WI38 (cell line): ENCODE measurements at regions not wholly inside any gene's neighbourhood (a gene's known extent, or its start where the extent isn't known, plus 50 kb on each side); places are given as distances from the start of the nearest gene placed in this dataset.

Source experiments
- H3K4me3 ChIP-seq: 2 replicates; pipeline ENCODE4 v1.5.1; 2011; ENCODE audit warnings: low read depth, mild to moderate bottlenecking, control low read depth, low read length
- TF ChIP-seq, protein P1 (sequence below): IDR thresholded peaks from 2 replicates; pipeline ENCODE4 v1.5.1; 2012; ENCODE audit warnings: low read depth, mild to moderate bottlenecking, control low read depth, low read length

DNA sequence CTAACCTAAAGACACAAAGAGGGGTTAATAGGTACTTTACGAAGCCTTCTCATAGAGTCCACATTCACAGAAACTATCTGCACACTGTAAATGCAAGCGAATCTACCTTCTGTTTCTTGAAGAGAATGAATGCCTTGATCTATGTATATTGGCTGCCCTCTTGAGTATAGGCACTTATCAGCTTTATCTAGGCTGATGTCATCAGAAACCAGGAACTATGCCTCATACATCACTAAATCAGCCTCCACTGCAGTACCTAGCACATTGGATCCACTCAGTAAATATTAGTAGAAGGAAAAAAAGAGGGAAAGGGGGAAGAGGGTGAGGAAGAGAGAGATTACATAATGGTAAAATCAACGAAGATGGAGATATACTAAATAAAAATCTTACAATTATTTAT, 477.1 kb downstream of the CAAP1 start:
- TF ChIP-seq, protein P1, sequence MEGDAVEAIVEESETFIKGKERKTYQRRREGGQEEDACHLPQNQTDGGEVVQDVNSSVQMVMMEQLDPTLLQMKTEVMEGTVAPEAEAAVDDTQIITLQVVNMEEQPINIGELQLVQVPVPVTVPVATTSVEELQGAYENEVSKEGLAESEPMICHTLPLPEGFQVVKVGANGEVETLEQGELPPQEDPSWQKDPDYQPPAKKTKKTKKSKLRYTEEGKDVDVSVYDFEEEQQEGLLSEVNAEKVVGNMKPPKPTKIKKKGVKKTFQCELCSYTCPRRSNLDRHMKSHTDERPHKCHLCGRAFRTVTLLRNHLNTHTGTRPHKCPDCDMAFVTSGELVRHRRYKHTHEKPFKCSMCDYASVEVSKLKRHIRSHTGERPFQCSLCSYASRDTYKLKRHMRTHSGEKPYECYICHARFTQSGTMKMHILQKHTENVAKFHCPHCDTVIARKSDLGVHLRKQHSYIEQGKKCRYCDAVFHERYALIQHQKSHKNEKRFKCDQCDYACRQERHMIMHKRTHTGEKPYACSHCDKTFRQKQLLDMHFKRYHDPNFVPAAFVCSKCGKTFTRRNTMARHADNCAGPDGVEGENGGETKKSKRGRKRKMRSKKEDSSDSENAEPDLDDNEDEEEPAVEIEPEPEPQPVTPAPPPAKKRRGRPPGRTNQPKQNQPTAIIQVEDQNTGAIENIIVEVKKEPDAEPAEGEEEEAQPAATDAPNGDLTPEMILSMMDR = no peak

GRCh38 chr9:26413611-26414010, 479.0 kb downstream of the CAAP1 start:
- no peak overlapping the region for H3K4me3 ChIP-seq
- TF ChIP-seq, protein P1 = no peak

More for the DNA sequence above, 477.1 kb downstream of the CAAP1 start:
- H3K4me3 ChIP-seq = no peak overlapping the region

DNA sequence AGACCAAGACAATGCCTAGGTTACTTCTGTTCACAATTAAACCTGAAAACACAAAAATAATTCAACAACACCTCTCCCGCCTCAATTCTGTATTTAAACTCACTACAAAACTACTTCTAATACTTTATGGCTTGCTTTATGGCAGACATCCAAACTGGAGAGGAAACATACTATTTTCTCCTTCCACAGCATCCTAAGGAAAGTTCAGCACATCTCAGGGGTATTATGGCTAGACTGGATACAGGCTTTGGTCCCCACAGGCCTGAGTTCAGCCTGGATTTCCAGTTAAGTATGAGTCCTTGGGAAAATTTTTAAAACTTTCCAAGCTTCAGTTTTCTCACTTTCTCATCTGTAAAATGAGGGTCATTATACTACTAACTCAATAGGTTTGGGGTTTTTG, 480.2 kb downstream of the CAAP1 start:
- no peak overlapping the region for H3K4me3 ChIP-seq
- TF ChIP-seq, protein P1 = no peak

- TF ChIP-seq, protein P1 = no peak
- no peak overlapping the region for H3K4me3 ChIP-seq
These were observed 485.9 kb downstream of the CAAP1 start for GRCh38 chr9:26406676-26407075.

DNA sequence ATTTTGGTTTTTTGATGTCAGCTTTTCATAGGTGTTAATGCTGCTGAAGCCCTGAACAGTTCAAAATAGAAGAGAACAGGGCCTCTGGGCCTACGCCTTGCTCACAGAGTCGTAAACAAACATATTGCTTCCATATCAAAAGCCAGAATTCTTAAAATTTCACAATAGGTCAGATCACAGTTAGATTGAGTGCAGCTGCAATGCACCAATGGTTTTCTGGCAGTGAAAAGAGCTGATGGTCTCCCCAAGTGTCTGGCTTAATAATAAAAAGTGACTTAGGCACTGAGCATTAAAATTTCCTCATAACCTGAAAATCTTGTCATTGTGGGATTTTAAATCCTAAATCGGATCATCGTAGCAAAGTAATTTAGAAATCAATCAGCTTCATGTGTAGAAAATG, 493.0 kb downstream of the CAAP1 start:
- TF ChIP-seq, protein P1 = no peak
- H3K4me3 ChIP-seq = no peak overlapping the region

DNA sequence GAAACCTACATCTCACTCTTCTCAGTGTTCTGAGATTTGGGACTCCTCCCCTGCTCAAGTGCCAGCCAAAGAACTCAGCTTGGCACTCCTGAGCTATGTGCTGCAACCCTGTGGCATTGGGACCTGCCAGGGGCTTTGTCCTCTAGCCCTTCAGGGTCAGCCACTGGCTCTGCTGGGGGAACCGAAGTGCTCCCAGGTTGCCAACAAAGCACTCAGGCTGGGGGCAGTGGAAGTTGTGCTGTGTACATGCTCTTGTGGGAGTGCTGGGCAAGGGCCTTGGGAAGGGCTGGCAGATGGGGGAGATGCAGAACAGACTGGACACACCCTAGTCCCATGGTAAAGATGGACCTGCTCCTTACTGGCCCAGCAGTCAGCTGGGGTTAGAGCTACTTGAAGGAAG, 498.6 kb downstream of the CAAP1 start:
- TF ChIP-seq, protein P1 = no peak
- no peak overlapping the region for H3K4me3 ChIP-seq

DNA sequence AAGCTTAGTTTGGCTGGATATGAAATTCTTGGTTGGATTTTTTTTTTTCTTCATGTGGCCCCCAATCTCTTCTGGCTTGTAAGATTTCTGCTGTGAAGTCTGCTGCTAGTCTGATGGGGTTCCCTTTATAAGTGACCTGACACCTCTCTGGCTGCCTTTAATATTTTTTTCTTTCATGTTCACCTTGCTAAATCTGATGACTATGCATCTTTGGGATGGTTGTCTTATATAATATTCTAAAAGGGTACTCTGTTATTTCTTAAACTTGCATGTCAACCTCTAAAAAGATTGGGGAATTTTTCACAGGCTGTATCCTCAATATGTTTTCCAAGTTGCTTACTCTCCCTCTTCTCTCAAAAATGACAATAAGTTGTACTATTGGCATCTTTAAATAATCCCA, 500.0 kb downstream of the CAAP1 start:
- H3K4me3 ChIP-seq = no peak overlapping the region
- TF ChIP-seq, protein P1 = no peak
